SK-N-SH (cell line): ENCODE measurements at regions not wholly inside any gene's neighbourhood (a gene's known extent, or its start where the extent isn't known, plus 50 kb on each side); places are given as distances from the start of the nearest gene placed in this dataset.

ENCODE experiments used
- CHD2 ChIP-seq: fragments of 150-350 bp; IDR thresholded peaks from 2 replicates; pipeline ENCODE4 v1.6.1; 2018; ENCODE audit warnings: low read length; ENCODE audit not compliant: partially characterized antibody
- CTCF ChIP-seq: fragments of 200-600 bp; sonication (generic); IDR thresholded peaks from 2 replicates; pipeline ENCODE4 v1.6.1; 2017; ENCODE audit warnings: antibody characterized with exemption, mild to moderate bottlenecking, moderate library complexity
- FOXM1 ChIP-seq: IDR thresholded peaks from 2 replicates; pipeline ENCODE4 v1.4.0; 2012; ENCODE audit warnings: low read depth, mild to moderate bottlenecking
- POLR2AphosphoS5 ChIP-seq: IDR thresholded peaks from 2 replicates; pipeline ENCODE4 v1.6.1; 2012; ENCODE audit warnings: low read depth, low read length
- RCOR1 ChIP-seq: fragments of 150-350 bp; IDR thresholded peaks from 2 replicates; pipeline ENCODE4 v1.6.1; 2017; ENCODE audit warnings: antibody characterized with exemption, low read length
- REST ChIP-seq: IDR thresholded peaks from 2 replicates; pipeline ENCODE4 v1.6.1; 2012; ENCODE audit warnings: mild to moderate bottlenecking, low read depth, low read length, moderate library complexity
- TEAD4 ChIP-seq: IDR thresholded peaks from 2 replicates; pipeline ENCODE4 v1.4.0; 2012; ENCODE audit warnings: mild to moderate bottlenecking, borderline replicate concordance; ENCODE audit not compliant: insufficient read depth
- YY1 ChIP-seq: IDR thresholded peaks from 2 replicates; pipeline ENCODE4 v1.4.0; 2012; ENCODE audit warnings: low read depth, mild to moderate bottlenecking
- ZBTB33 ChIP-seq: IDR thresholded peaks from 2 replicates; pipeline ENCODE4 v1.4.0; 2012; ENCODE audit warnings: low read depth, borderline replicate concordance

- TF ChIP-seq REST: no peak
- no peak for TF ChIP-seq CTCF
- TF ChIP-seq POLR2AphosphoS5: no peak
- TF ChIP-seq TEAD4: no peak
- TF ChIP-seq CHD2: no peak
- no peak for TF ChIP-seq YY1
- no peak for TF ChIP-seq ZBTB33
- no peak for TF ChIP-seq RCOR1
- no peak for TF ChIP-seq FOXM1
Observed at GRCh38 chr2:121947674-121948073, 192.2 kb downstream of the TSN start.
